Right atrium auricular region (tissue), 2 donors: ENCODE measurements at regions not wholly inside any gene's neighbourhood (a gene's known extent, or its start where the extent isn't known, plus 50 kb on each side); places are given as distances from the start of the nearest gene placed in this dataset.

Source experiments
- DNase-seq: peaks from one replicate; pipeline ENCODE4 v3.0.0-alpha.2; 2019; ENCODE audit warnings: low spot score
- H3K27ac ChIP-seq, 2 donors: fragments of 200-600 bp; sonication (generic); 1 replicate in 1 of 2; 2 replicates in 1 of 2; pipeline ENCODE4 v1.5.1; 2016 to 2019
- H3K27me3 ChIP-seq, 2 donors: fragments of 200-600 bp; sonication (generic); one replicate each; pipeline versions ENCODE4 v1.5.1 to v1.6.0; 2017 to 2019
- H3K36me3 ChIP-seq: fragments of 200-600 bp; sonication (generic); one replicate; pipeline ENCODE4 v1.5.1; 2016
- H3K4me1 ChIP-seq, 2 donors: fragments of 200-600 bp; sonication (generic); one replicate each; pipeline versions ENCODE4 v1.5.1 to v1.6.0; 2017 to 2019
- H3K4me3 ChIP-seq, 2 donors: fragments of 200-600 bp; sonication (generic); 1 replicate in 1 of 2; 2 replicates in 1 of 2; pipeline ENCODE4 v1.5.1; 2017 to 2019; ENCODE audit warnings: mild to moderate bottlenecking in 1 of 2, moderate library complexity in 1 of 2
- H3K9me3 ChIP-seq, 2 donors: fragments of 200-600 bp; sonication (generic); one replicate each; pipeline ENCODE4 v1.5.1; 2019
- CTCF ChIP-seq, 2 donors: fragments of 200-600 bp; sonication (generic); IDR thresholded peaks; one replicate each; pipeline ENCODE4 v1.5.1; 2019; ENCODE audit warnings: antibody characterized with exemption in 2 of 2

- no peak for DNase-seq
- Histone ChIP-seq H3K36me3 (no peaks in the 10 kb centered on the region), H3K9me3 (peaks cover 0 to 4% of the 10 kb centered on the region in 2 donors), H3K27me3 (no peaks in the 10 kb centered on the region), H3K4me3 (no peak overlapping the region), H3K27ac (no peak overlapping the region), H3K4me1 (no peaks in the 10 kb centered on the region)
- TF ChIP-seq CTCF (IDR thresholded peaks at IDR 0.05): no peak
Measured at GRCh38 chrX:122934131-122934530, 249.9 kb upstream of the GRIA3 start.

- no peak for TF ChIP-seq CTCF (IDR thresholded peaks at IDR 0.05)
- Histone ChIP-seq H3K36me3 (no peaks in the 10 kb centered on the region), H3K4me1 (no peaks in the 10 kb centered on the region), H3K27ac (no peak overlapping the region), H3K9me3 (peaks cover 0 to 4% of the 10 kb centered on the region in 2 donors), H3K4me3 (no peak overlapping the region), H3K27me3 (no peaks in the 10 kb centered on the region)
- DNase-seq: no peak
Measured at GRCh38 chrX:122940199-122940598, 243.9 kb upstream of the GRIA3 start.

GRCh38 chrX:122941806-122942205 is 242.3 kb upstream of the GRIA3 start:
- no peaks in the 10 kb centered on the region for H3K27me3 ChIP-seq
- no peak for DNase-seq
- no peak overlapping the region for H3K27ac ChIP-seq
- no peaks in the 10 kb centered on the region for H3K4me1 ChIP-seq
- H3K4me3 ChIP-seq: no peak overlapping the region
- no peak for TF ChIP-seq CTCF (IDR thresholded peaks at IDR 0.05)
- no peaks in the 10 kb centered on the region for H3K9me3 ChIP-seq
- H3K36me3 ChIP-seq: no peaks in the 10 kb centered on the region

GRCh38 chrX:122943918-122944317 is 240.2 kb upstream of the GRIA3 start:
- Histone ChIP-seq H3K4me1 (no peaks in the 10 kb centered on the region), H3K9me3 (no peaks in the 10 kb centered on the region), H3K4me3 (no peak overlapping the region), H3K36me3 (no peaks in the 10 kb centered on the region), H3K27ac (no peak overlapping the region), H3K27me3 (no peaks in the 10 kb centered on the region)
- TF ChIP-seq CTCF (IDR thresholded peaks at IDR 0.05): no peak
- no peak for DNase-seq

GRCh38 chrX:122945328-122945727 is 238.8 kb upstream of the GRIA3 start:
- Histone ChIP-seq H3K4me1 (no peaks in the 10 kb centered on the region), H3K36me3 (no peaks in the 10 kb centered on the region), H3K4me3 (no peak overlapping the region), H3K9me3 (no peaks in the 10 kb centered on the region), H3K27ac (no peak overlapping the region), H3K27me3 (no peaks in the 10 kb centered on the region)
- DNase-seq: no peak
- no peak for TF ChIP-seq CTCF (IDR thresholded peaks at IDR 0.05)

- TF ChIP-seq CTCF (IDR thresholded peaks at IDR 0.05): no peak
- H3K9me3 ChIP-seq: no peaks in the 10 kb centered on the region
- no peaks in the 10 kb centered on the region for H3K27me3 ChIP-seq
- no peak overlapping the region for H3K4me3 ChIP-seq
- no peak for DNase-seq
- no peaks in the 10 kb centered on the region for H3K36me3 ChIP-seq
- H3K4me1 ChIP-seq: no peaks in the 10 kb centered on the region
- no peak overlapping the region for H3K27ac ChIP-seq
Measured at GRCh38 chrX:122972604-122973003, 211.5 kb upstream of the GRIA3 start.
